RKO (cell line): ENCODE measurements at regions not wholly inside any gene's neighbourhood (a gene's known extent, or its start where the extent isn't known, plus 50 kb on each side); places are given as distances from the start of the nearest gene placed in this dataset.

ENCODE experiments used
- DNase-seq: peaks from one replicate; pipeline ENCODE4 v3.0.0-alpha.2; 2016; ENCODE audit warnings: low spot score

DNA sequence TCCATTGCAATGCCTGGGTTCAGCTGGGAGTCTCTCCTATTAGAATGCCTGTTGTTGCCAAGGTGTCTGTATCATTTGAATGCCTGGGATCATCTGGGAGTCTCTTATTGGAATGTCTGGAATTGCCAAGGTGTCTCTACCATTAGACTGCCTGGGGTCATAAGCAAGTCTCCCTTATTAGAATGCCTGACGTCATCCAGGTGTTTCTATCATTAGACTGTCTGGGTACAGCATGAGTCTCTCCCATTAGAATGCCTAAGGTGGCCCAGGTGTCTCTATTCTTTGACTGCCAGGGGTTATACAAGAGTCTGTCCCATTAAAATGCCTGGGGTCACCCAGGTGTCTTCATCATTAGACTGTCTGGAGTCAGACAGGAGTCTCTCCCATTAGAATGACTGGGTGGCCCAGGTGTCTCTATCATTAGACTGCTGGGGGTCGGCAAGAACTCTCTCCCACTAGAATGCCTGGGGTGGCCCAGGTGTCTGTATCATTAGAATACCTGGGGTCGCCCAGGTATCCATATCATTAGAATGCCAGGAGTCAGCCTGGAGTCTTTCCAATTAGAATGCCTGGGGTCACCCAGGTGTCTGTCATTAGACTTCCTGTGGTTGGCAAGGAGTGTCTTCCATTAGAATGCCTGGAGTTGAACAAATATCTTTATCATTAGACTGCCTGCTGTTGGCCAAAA lies 2274.0 kb downstream of the TP53TG3F start:
- DNase-seq: no peak

- no peak for DNase-seq
Measured at GRCh38 chr16:35733971-35734702, 2274.7 kb downstream of the TP53TG3F start.

GRCh38 chr16:35734728-35735402 lies 2275.5 kb downstream of the TP53TG3F start:
- DNase-seq: no peak

DNA sequence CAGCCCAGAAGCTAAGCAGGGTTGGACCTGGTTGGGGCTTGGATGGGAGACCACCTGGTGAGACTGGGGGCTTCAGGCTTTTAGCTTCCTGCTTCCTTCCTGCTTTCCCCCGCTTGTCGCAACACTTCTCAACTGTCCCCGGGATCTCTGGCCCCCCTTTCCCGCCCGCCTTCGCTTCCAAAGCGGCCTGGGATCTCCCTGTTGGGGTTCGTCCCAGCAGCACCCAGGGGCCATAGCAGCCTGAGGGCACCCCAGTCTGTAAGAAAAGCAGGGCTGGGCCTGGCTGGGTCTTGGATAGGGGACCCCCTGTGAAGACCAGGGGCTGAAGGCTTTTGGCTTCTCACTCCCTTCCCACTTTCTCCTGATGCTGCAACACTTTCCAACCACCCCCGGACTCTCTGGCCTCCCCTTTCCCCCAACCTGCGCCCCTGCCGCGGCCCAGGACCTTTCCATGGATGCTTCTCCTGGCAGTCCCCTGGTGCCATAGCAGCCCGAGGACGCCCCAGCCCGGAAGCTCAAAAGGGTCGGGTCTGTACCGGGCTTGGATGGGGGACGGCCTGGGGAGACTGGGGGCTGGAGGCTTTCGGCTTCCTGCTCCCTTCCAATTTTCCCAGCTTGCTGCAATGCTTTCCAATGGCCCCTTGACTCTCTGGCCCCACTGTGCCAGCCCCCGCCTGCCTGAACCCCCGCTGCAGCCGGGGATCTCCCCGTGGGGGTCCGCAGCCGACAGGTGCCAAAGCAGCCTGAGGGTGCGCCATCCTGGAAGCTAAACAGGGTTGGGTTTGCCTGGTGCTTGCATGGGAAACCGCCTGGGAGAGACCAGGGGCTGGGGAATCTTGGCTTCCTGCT lies 2276.2 kb downstream of the TP53TG3F start:
- DNase-seq: no peak

- no peak for DNase-seq
Measured at GRCh38 chr16:35736546-35736945, 2277.1 kb downstream of the TP53TG3F start.

- no peak for DNase-seq
Measured at GRCh38 chr16:35737076-35737475, 2277.7 kb downstream of the TP53TG3F start.

DNA sequence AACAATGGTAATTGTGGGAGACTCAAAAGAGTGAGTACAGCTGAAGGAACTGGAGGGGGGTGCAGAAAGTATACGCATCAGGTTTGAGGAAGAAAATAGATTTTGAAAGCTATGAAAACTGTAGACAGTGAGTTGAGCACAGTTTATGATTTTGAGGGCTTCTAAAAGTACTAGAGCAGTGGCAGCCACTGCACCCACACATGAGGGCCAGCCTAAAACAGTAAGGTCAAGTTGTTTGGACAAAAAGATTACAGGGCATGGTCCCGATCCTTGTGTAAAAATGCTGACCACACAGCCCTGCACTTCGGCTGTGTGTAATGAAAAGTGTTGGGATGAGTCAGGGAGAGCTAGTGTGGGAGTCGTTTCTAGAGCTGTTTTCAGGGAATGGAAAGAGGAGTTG lies 2282.1 kb downstream of the TP53TG3F start:
- DNase-seq: no peak

DNA sequence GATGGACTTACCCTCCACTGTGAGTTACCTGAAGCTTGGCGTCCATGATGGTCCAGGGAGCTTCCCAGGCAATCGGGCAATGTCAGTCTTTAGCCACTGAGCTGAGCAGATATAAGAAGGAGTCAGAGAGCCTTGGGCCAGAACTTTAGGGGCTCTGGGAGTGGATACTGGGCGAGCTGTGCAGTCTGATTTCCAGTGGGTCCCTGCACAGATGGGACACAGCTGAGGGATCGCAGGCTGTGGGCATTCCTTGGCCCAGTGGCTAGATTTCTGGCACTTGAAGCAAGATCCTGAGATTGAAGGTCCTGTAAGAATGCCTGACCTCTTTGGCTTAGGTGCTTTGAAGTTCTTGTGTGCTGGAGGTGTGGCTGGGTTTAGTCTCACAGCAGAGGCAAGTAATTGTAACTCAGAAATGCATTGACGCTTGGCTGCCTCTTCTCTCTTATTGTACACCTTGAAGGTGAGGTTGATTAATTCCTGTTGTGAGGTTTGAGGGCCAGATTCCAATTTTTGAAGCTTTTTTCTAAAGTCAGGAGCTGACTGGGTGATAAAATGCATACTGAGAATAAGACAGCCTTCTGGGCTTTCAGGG lies 2283.8 kb downstream of the TP53TG3F start:
- DNase-seq: no peak

- DNase-seq: no peak
Measured at GRCh38 chr16:35744084-35744483, 2284.7 kb downstream of the TP53TG3F start.

DNA sequence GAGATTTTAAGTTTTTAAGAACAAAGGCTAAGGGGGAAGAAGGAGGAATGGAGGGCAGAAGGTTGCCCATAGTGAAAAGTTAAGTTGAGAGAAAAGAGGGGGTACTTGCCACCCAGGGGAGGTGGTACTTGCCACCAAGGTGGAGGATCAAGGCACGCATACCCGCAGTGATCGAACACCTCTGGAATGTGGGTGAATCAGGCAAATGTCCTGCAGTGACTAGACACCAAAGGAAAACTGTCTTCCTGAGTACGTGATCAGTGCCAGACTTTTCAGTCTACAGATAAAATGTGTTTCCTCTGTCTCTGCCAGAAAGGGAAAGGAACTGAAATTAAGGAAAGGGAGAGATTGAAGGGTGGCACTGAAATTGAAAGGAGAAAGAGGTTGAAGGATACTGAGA lies 2285.3 kb downstream of the TP53TG3F start:
- peak; percentile 7 for DNase-seq

DNA sequence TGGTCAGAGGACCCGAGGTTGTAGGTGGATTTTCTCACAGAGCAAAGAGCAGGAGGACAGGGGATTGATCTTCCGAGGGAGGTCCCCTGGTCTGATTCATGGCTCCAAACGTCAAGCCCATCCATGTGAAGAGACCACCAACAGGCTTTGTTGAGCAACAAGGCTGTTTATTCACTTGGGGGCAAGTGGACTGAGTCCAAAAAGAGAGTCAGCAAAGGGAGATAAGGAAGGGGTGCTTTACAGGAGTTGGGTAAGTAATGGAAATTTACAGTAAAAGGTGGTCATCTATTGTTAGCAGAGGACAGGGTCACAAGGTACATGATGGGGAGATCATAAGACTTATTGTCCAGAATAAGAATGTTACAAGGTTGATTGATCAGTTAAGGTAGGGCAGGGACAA lies 2285.8 kb downstream of the TP53TG3F start:
- no peak for DNase-seq

GRCh38 chr16:35745821-35746248 lies 2286.4 kb downstream of the TP53TG3F start:
- no peak for DNase-seq

- no peak for DNase-seq
Measured at GRCh38 chr16:35746281-35746962, 2287.0 kb downstream of the TP53TG3F start.

GRCh38 chr16:35746963-35747657 lies 2287.7 kb downstream of the TP53TG3F start:
- no peak for DNase-seq

- no peak for DNase-seq
Measured at GRCh38 chr16:35747658-35748455, 2288.4 kb downstream of the TP53TG3F start.

DNA sequence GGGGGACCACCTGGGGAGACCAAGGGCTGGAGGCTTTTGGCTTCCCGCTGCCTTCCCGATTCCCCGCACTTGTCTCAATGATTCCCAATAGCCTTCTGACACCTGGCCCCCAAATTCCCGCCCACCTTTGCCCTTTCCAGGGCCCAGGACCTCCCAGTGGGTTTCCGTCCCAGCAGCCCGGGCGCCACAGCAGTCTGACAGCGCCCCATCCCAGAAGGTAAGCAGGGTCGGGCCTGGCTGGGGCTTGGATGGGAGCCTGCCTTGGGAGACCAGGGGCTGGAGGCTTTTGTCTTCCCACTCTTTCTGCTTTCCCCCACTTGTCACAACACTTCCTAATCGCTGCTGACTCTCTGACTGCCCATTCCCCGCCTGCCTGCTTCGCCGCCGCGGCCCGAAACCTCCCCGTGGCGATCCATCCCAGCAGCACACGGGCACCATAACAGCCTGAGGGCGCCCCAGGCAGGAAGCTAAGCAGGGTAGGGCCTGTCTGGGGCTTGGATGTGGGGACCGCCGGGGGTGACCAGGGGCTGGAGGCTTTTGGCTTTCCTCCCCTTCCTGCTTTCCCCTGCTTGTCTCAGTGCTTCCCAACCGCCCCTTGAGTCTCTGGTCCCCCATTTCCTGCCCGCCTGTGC lies 2289.3 kb downstream of the TP53TG3F start:
- no peak for DNase-seq

DNA sequence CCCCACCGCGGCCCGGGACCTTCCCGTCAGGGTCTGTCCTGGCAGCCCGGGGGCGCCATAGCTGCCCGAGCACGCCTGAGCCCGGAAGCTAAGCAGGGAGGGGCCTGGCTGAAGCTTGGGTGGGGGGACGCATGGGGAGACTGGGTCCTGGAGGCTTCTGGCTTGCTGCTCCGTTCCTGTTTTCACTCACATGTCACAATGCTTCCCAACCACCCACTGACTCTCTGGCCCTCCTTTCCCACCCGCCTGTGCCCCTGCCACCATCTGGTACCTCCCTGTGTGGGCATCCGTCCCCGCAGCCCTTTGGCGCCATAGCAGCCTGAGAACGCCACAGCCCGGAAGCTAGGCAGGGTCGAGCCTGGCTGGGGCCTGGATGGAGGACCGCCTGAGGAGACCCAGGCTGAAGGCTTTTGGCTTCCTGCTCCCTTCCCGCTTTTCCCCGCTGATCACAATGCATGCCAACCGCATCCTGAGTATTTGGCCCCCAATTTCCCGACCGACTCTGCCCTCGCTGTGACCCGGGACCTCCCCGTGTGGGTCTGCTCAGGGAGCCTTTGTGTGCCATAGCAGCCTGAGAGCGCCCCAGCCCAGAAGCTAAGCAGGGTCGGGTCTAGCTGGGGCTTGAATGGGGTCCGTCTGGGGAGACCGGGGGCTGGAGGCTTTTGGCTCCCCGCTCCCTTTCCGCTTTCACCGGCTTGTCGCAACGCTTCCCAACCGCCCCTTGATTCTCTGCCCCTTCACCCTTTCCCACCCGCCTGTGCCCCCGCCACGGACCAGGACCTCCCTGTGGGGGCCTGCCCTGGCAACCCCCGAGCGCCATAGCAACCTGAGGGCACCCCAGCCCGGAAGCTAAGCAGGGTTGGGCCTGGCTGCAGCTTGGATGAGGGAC lies 2290.1 kb downstream of the TP53TG3F start:
- DNase-seq: no peak

DNA sequence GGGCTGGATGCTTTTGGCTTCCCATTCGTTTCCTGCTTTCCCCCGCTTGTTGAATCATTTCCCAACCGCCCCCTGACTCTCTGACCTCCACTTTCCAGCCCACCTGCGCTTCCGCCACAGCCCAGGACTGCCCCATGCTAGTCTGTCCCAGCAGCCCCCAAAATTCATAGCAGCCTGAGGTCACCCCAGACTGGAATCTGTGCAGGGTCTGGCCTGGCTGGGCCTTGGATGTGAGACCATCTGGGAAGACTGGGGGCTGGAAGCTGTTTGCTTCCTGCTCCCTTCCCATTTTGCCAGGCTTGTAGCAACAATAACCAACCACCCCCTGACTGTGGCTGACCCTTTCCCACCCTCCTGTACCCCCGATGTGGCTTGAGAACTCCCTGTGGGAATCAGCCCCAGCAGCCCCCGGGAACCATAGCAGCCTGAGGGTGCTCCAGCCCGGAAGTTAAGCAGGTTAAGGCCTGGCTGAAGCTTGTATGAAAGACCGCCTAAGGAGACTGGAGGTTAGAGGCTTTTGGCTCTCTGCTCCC lies 2290.8 kb downstream of the TP53TG3F start:
- DNase-seq: no peak
